IPS DF 4.7 (cell line): ENCODE measurements at regions not wholly inside any gene's neighbourhood (a gene's known extent, or its start where the extent isn't known, plus 50 kb on each side); places are given as distances from the start of the nearest gene placed in this dataset.
"Not testable (repeated sequence)": the region's sequence is repeated elsewhere in the genome, so short reads cannot be mapped to it uniquely, and the experiment has no call there.

ENCODE experiments used
- DNase-seq: peaks from one replicate; pipeline ENCODE4 v3.0.0-alpha.2; 2013; ENCODE audit warnings: low spot score; ENCODE audit errors: extremely low read depth

GRCh38 chr4:78660559-78660958, 109.0 kb downstream of the ANXA3 start:
- DNase-seq = no peak

- no peak for DNase-seq
These were observed 109.6 kb downstream of the ANXA3 start for GRCh38 chr4:78661086-78661690.

- DNase-seq = no peak
These were observed 110.5 kb downstream of the ANXA3 start for GRCh38 chr4:78661921-78662521.

- no peak for DNase-seq
These were observed 111.1 kb downstream of the ANXA3 start for GRCh38 chr4:78662658-78663057.

GRCh38 chr4:78664296-78664695, 111.9 kb upstream of the BMP2K start:
- not testable (repeated sequence) for DNase-seq

- no peak for DNase-seq
These were observed 110.9 kb upstream of the BMP2K start for GRCh38 chr4:78665216-78665770.

GRCh38 chr4:78666830-78667258, 109.3 kb upstream of the BMP2K start:
- no peak for DNase-seq

GRCh38 chr4:78667325-78667724, 108.8 kb upstream of the BMP2K start:
- DNase-seq = no peak

GRCh38 chr4:78667764-78668163, 108.4 kb upstream of the BMP2K start:
- DNase-seq = no peak

GRCh38 chr4:78669453-78669852, 106.7 kb upstream of the BMP2K start:
- peak; percentile 9 for DNase-seq

- DNase-seq = no peak
These were observed 104.0 kb upstream of the BMP2K start for GRCh38 chr4:78671903-78672815.

GRCh38 chr4:78673337-78673736, 102.8 kb upstream of the BMP2K start:
- DNase-seq = no peak

GRCh38 chr4:78675325-78675724, 100.8 kb upstream of the BMP2K start:
- no peak for DNase-seq

- no peak for DNase-seq
These were observed 94.1 kb upstream of the BMP2K start for GRCh38 chr4:78682070-78682469.

- no peak for DNase-seq
These were observed 92.8 kb upstream of the BMP2K start for GRCh38 chr4:78683352-78683751.

- no peak for DNase-seq
These were observed 91.6 kb upstream of the BMP2K start for GRCh38 chr4:78684325-78685079.

GRCh38 chr4:78687818-78688217, 88.3 kb upstream of the BMP2K start:
- no peak for DNase-seq

- DNase-seq = no peak
These were observed 87.8 kb upstream of the BMP2K start for GRCh38 chr4:78688366-78688765.

GRCh38 chr4:78689261-78689660, 86.9 kb upstream of the BMP2K start:
- DNase-seq = no peak

- DNase-seq = no peak
These were observed 86.3 kb upstream of the BMP2K start for GRCh38 chr4:78689700-78690323.

GRCh38 chr4:78691334-78691754, 84.8 kb upstream of the BMP2K start:
- DNase-seq = no peak
